ENCODE measurements at regions not wholly inside any gene's neighbourhood (a gene's known extent, or its start where the extent isn't known, plus 50 kb on each side); places are given as distances from the start of the nearest gene placed in this dataset.

- TF ChIP-seq, protein P1, sequence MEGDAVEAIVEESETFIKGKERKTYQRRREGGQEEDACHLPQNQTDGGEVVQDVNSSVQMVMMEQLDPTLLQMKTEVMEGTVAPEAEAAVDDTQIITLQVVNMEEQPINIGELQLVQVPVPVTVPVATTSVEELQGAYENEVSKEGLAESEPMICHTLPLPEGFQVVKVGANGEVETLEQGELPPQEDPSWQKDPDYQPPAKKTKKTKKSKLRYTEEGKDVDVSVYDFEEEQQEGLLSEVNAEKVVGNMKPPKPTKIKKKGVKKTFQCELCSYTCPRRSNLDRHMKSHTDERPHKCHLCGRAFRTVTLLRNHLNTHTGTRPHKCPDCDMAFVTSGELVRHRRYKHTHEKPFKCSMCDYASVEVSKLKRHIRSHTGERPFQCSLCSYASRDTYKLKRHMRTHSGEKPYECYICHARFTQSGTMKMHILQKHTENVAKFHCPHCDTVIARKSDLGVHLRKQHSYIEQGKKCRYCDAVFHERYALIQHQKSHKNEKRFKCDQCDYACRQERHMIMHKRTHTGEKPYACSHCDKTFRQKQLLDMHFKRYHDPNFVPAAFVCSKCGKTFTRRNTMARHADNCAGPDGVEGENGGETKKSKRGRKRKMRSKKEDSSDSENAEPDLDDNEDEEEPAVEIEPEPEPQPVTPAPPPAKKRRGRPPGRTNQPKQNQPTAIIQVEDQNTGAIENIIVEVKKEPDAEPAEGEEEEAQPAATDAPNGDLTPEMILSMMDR (IDR thresholded peaks at IDR 0.05): no peak
- TF ChIP-seq AFF4 (CRISPR knock-in tag; IDR thresholded peaks at IDR 0.05; ENCODE audit: borderline replicate concordance): no peak
- no peak for TF ChIP-seq KAT7 (CRISPR knock-in tag; IDR thresholded peaks at IDR 0.05; ENCODE audit: borderline replicate concordance)
Measured at GRCh38 chr2:204176306-204176705, 239.7 kb downstream of the ICOS start.
